Sigmoid colon (tissue), 6 donors: ENCODE measurements at regions not wholly inside any gene's neighbourhood (a gene's known extent, or its start where the extent isn't known, plus 50 kb on each side); places are given as distances from the start of the nearest gene placed in this dataset.
"Not testable (repeated sequence)": the region's sequence is repeated elsewhere in the genome, so short reads cannot be mapped to it uniquely, and the experiment has no call there.

Source experiments
- DNase-seq: peaks from one replicate; pipeline ENCODE4 v3.0.0-alpha.2; 2019
- H3K27ac ChIP-seq, 4 donors: fragments of 200-600 bp; sonication (generic); one replicate each; pipeline ENCODE4 v1.5.1; 2016 to 2019; ENCODE audit warnings: mild to moderate bottlenecking in 1 of 4
- H3K27me3 ChIP-seq, 3 donors: fragments of 200-600 bp; sonication (generic); one replicate each; pipeline ENCODE4 v1.5.1; 2019; ENCODE audit warnings: mild to moderate bottlenecking in 1 of 3
- H3K36me3 ChIP-seq, 4 donors: fragments of 200-600 bp; sonication (generic); one replicate each; pipeline ENCODE4 v1.5.1; 2016 to 2019
- H3K4me1 ChIP-seq, 4 donors: fragments of 200-600 bp; sonication (generic); one replicate each; pipeline ENCODE4 v1.5.1; 2017 to 2019
- H3K4me3 ChIP-seq, 4 donors: fragments of 200-600 bp; sonication (generic); one replicate each; pipeline ENCODE4 v1.5.1; 2017 to 2019; ENCODE audit warnings: mild to moderate bottlenecking in 2 of 4, moderate library complexity in 1 of 4
- H3K9me3 ChIP-seq, 4 donors: fragments of 200-600 bp in 3 of 4; sonication (generic) in 3 of 4; one replicate each; pipeline versions ENCODE4 v1.5.1 to v1.6.1; 2013 to 2019
- EP300 ChIP-seq, 4 donors: sonication (generic); formaldehyde crosslinking; IDR thresholded peaks; one replicate each; pipeline ENCODE4 v1.6.1; 2017; ENCODE audit warnings: antibody characterized with exemption in 4 of 4
- POLR2A ChIP-seq, 2 donors: fragments of 450-650 bp; IDR thresholded peaks; one replicate each; pipeline ENCODE4 v1.6.1; 2016; ENCODE audit warnings: antibody characterized with exemption in 2 of 2, mild to moderate bottlenecking in 2 of 2, moderate library complexity in 2 of 2
- POLR2AphosphoS5 ChIP-seq, 4 donors: sonication (generic); formaldehyde crosslinking; IDR thresholded peaks; one replicate each; pipeline ENCODE4 v1.6.1; 2017; ENCODE audit warnings: antibody characterized with exemption in 4 of 4
- WGBS, 2 donors: extraction: QIAGEN DNeasy Blood & Tissue Kit; methylation state at CpG; one replicate each; pipeline ENCODE4 v1.1.7; 2013; 5-methylcytosine and 5-hydroxymethylcytosine counted together
- intact Hi-C: fragments of 100-400 bp; cut with DNase I; formaldehyde crosslinking; loops from one replicate; pipeline ENCODE4 v1.15.1; 2023
- TF ChIP-seq, protein P1 (sequence below), 4 experiments: fragments of 450-650 bp in 3 of 4; fragments of 200-600 bp in 1 of 4; IDR thresholded peaks; one replicate each; pipeline ENCODE4 v1.5.1; 2016 to 2019; ENCODE audit warnings: antibody characterized with exemption in 4 of 4, mild to moderate bottlenecking in 3 of 4, moderate library complexity in 2 of 4
- donor health status: healthy with polysubstance abuse.
- donor health status: healthy.

DNA sequence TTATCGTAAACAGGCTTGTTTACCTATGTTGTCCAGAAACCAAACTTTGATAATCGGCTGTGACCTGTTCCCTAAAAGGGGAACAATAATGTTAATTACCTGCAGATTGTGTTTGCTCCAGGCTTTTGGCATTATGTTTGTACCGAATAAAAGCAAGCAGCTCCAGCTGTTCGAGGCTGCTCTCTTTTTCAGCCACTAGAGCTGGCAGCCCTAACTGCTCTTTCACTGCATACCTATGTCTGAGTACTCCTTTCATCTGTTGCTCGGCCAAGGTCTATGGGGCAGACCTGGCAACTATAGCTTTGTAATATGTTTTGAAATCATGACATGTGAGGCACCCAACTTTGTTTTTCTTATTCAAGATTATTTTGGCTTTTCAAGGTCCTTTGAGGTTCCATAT lies 77.8 kb upstream of the EHBP1 start:
- H3K27me3 ChIP-seq, result no peaks in the 10 kb centered on the region
- no peak for DNase-seq
- TF ChIP-seq POLR2A (IDR thresholded peaks at IDR 0.05) (no peak), POLR2AphosphoS5 (IDR thresholded peaks at IDR 0.05) (no peak), EP300 (IDR thresholded peaks at IDR 0.05) (no peak)
- TF ChIP-seq, protein P1, sequence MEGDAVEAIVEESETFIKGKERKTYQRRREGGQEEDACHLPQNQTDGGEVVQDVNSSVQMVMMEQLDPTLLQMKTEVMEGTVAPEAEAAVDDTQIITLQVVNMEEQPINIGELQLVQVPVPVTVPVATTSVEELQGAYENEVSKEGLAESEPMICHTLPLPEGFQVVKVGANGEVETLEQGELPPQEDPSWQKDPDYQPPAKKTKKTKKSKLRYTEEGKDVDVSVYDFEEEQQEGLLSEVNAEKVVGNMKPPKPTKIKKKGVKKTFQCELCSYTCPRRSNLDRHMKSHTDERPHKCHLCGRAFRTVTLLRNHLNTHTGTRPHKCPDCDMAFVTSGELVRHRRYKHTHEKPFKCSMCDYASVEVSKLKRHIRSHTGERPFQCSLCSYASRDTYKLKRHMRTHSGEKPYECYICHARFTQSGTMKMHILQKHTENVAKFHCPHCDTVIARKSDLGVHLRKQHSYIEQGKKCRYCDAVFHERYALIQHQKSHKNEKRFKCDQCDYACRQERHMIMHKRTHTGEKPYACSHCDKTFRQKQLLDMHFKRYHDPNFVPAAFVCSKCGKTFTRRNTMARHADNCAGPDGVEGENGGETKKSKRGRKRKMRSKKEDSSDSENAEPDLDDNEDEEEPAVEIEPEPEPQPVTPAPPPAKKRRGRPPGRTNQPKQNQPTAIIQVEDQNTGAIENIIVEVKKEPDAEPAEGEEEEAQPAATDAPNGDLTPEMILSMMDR (IDR thresholded peaks at IDR 0.05), result no peak
- 74 to 75% methylated on average over 5 of the region's 5 CpGs for WGBS, 2 donors
- no peaks in the 10 kb centered on the region for H3K9me3 ChIP-seq
- no peak overlapping the region for H3K4me3 ChIP-seq
- H3K27ac ChIP-seq, result no peak overlapping the region
- no peaks in the 10 kb centered on the region for H3K36me3 ChIP-seq
- intact Hi-C loops, result no loop called here
- H3K4me1 ChIP-seq, result no peaks in the 10 kb centered on the region

DNA sequence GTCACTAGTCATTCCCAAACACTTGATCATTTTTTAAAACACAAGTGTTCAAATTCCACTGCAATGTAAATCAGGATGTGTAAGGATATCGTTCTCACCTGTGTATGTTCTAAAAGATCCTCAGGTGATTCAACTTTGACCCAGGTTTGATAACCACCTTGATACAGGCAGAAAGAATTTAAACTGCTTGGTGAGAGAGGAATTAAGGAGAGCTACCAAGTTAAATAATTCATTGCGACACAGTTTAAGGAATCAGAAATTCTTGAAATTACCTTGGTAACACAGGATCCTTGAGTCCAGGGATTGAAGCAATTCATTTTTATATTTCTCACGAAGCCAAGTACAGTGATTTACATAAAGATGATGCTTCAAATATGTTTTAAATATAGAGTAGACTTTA lies 80.7 kb upstream of the EHBP1 start:
- no peak for DNase-seq
- TF ChIP-seq POLR2A (IDR thresholded peaks at IDR 0.05), result no peak
- TF ChIP-seq, protein P1 (IDR thresholded peaks at IDR 0.05), result no peak
- TF ChIP-seq EP300 (IDR thresholded peaks at IDR 0.05), result no peak
- TF ChIP-seq POLR2AphosphoS5 (IDR thresholded peaks at IDR 0.05), result no peak
- WGBS, 2 donors, result 34 to 75% methylated on average over 3 of the region's 3 CpGs
- Histone ChIP-seq H3K9me3 (no peaks in the 10 kb centered on the region), H3K4me1 (no peaks in the 10 kb centered on the region), H3K4me3 (no peak overlapping the region), H3K27me3 (no peaks in the 10 kb centered on the region), H3K36me3 (no peaks in the 10 kb centered on the region), H3K27ac (no peak overlapping the region)
- intact Hi-C loops, result no loop called here

DNA sequence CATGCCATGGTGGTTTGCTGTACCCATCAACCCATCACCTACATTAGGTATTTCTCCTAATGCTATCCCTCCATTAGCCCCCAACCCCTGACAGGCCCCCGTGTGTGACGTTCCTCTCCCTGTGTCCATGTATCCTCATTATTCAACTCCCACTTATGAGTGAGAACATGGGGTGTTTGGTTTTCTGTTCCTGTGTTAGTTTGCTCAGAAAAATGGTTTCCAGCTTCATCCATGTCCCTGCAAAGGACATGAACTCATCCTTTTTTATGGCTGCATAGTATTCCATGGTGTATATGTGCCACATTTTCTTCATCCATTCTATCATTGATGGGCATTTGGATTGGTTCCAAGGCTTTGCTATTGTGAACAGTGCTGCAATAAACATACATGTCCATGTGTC lies 89.0 kb upstream of the EHBP1 start:
- DNase-seq, H3K4me3 ChIP-seq, H3K36me3 ChIP-seq, H3K27ac ChIP-seq, H3K9me3 ChIP-seq, H3K27me3 ChIP-seq, intact Hi-C loops, H3K4me1 ChIP-seq: not testable (repeated sequence)
- 97 to 99% methylated on average over 2 of the region's 2 CpGs for WGBS, 2 donors

DNA sequence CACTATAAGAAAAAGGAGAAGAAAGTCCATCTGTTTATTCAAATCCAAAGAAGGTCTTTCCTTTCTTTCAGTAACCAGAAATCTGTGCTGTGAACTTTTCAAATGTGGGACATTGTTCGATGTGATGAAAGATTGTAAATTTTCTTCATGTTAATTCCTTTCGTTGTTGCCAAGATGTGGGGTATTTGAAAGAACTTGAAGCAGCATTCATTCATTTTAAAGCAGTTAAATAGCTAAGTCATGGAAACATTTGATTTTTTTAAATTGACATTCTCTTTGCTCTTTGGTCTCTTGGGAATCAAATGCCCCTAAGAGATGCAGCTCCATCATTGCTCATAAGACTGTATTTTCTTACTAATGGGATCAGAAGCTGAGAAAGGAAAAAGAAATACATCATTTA lies 93.7 kb upstream of the EHBP1 start:
- Histone ChIP-seq H3K4me3 (no peak overlapping the region), H3K27ac (no peak overlapping the region), H3K9me3 (peaks cover 0 to 2% (median 0%) of the 10 kb centered on the region in 4 donors), H3K36me3 (no peaks in the 10 kb centered on the region), H3K4me1 (no peaks in the 10 kb centered on the region), H3K27me3 (no peaks in the 10 kb centered on the region)
- intact Hi-C loops, result no loop called here
- TF ChIP-seq POLR2AphosphoS5 (IDR thresholded peaks at IDR 0.05), result no peak
- TF ChIP-seq, protein P1 (IDR thresholded peaks at IDR 0.05), result no peak
- TF ChIP-seq EP300 (IDR thresholded peaks at IDR 0.05), result no peak
- TF ChIP-seq POLR2A (IDR thresholded peaks at IDR 0.05), result no peak
- 78 to 88% methylated on average over 2 of the region's 2 CpGs for WGBS, 2 donors
- DNase-seq, result no peak

DNA sequence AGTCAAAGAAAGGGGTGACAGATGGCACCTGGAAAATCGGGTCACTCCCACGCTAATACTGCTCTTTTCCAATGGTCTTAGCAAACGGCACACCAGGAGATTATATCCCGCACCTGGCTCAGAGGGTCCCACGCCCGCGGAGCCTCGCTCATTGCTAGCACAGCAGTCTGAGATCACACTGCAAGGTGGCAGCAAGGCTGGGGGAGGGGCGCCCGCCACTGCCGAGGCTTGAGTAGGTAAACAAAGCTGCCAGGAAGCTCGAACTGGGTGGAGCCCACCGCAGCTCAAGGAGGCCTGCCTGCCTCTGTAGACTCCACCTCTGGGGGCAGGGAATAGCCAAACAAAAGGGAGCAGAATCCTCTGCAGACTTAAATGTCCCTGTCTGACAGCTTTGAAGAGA lies 99.5 kb upstream of the TMEM17 start:
- H3K27ac ChIP-seq, H3K36me3 ChIP-seq, H3K4me1 ChIP-seq, DNase-seq, H3K9me3 ChIP-seq, H3K27me3 ChIP-seq, intact Hi-C loops, H3K4me3 ChIP-seq: not testable (repeated sequence)
- 79 to 85% methylated on average over 13 of the region's 13 CpGs for WGBS, 2 donors

DNA sequence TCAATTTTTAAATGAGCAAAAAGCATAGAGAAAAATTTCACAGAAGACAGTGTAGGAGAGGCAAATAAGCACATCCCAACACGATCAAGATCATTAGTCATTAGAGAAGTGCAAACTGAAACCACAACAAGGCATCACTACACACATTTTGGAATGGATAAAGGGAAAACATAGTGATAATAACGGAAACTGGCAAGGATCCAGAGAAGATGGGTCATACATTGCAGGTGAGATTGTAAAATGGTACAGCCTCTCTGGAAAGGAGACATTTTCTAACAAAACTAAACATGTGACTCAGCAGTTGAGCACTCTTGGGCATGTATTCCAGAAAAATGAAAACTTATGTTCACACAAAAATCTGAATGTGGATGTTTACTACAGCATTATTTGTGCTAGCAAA lies 98.3 kb upstream of the TMEM17 start:
- no peak for TF ChIP-seq EP300 (IDR thresholded peaks at IDR 0.05)
- TF ChIP-seq, protein P1 (IDR thresholded peaks at IDR 0.05), result no peak
- TF ChIP-seq POLR2A (IDR thresholded peaks at IDR 0.05), result no peak
- TF ChIP-seq POLR2AphosphoS5 (IDR thresholded peaks at IDR 0.05), result no peak
- intact Hi-C loops, result no loop called here
- no peaks in the 10 kb centered on the region for H3K36me3 ChIP-seq
- peaks cover 0 to 4% (median 0%) of the 10 kb centered on the region in 4 donors for H3K9me3 ChIP-seq
- 69 to 90% methylated on average over 2 of the region's 2 CpGs for WGBS, 2 donors
- no peak overlapping the region for H3K4me3 ChIP-seq
- no peaks in the 10 kb centered on the region for H3K27me3 ChIP-seq
- DNase-seq, result no peak
- H3K27ac ChIP-seq, result no peak overlapping the region
- H3K4me1 ChIP-seq, result no peaks in the 10 kb centered on the region
